GM12878 (cell line): ENCODE measurements at regions not wholly inside any gene's neighbourhood (a gene's known extent, or its start where the extent isn't known, plus 50 kb on each side); places are given as distances from the start of the nearest gene placed in this dataset.

Source experiments
- ATAC-seq: fragments of 200-7000 bp; cut with Tn5 transposase; 3 replicates; pipeline ENCODE4 v1.9.1; 2020; ENCODE audit warnings: mild to moderate bottlenecking, moderate library complexity
- BruUV-seq: library from RNA; stranded (reverse); fragments of 400-500 nt; replicated peaks from 2 replicates; lab custom pipeline; 2021; lab: Mats Ljungman, UMichigan
- CTCF ChIA-PET: fragments of 300-600 bp; sonication (Branson Sonifier 250); formaldehyde crosslinking; extraction: SDS; loops from one replicate; lab custom pipeline; 2021; ENCODE audit warnings: inconsistent platforms; lab: Yijun Ruan, JAX
- POLR2A ChIA-PET: fragments of 350-600 bp; formaldehyde crosslinking; extraction: SDS; loops from one replicate; lab custom pipeline; 2021; ENCODE audit warnings: inconsistent platforms; lab: Charles Lee
- RAD21 ChIA-PET: fragments of 300-600 bp; sonication (Branson Sonifier 250); formaldehyde crosslinking; loops from one replicate; lab custom pipeline; 2023; ENCODE audit warnings: antibody characterized with exemption; ENCODE audit not compliant: unreplicated experiment; lab: Charles Lee
- SMC1A ChIA-PET: fragments of 300-600 bp; sonication (Branson Sonifier 250); formaldehyde crosslinking; loops from one replicate; lab custom pipeline; 2023; ENCODE audit not compliant: unreplicated experiment, uncharacterized antibody; lab: Charles Lee
- DNase-seq: peaks from one replicate; pipeline ENCODE4 v3.0.0-alpha.2; 2011; ENCODE audit warnings: low read depth, low spot score
- FAIRE-seq: peaks from 3 replicates; lab custom pipeline; 2011; peaks lifted over from hg19 to GRCh38; lab: Jason Lieb, UNC
- H2AFZ ChIP-seq: 2 replicates; pipeline ENCODE4 v1.6.0; 2011; ENCODE audit warnings: low read depth, low read length, control low read depth; ENCODE audit not compliant: control insufficient read depth
- H3K27ac ChIP-seq: 2 replicates; pipeline ENCODE4 v1.5.1; 2011; ENCODE audit warnings: control low read depth; ENCODE audit not compliant: control insufficient read depth, insufficient read depth
- H3K27me3 ChIP-seq, 2 experiments: replicated peaks in 1 of 2; 2 replicates each; pipeline versions ENCODE4 v1.6.0 to v1.6.1; 2011; ENCODE audit warnings: low read length in 1 of 2; ENCODE audit not compliant: control insufficient read depth in 2 of 2, insufficient read depth in 2 of 2
- H3K36me3 ChIP-seq, 2 experiments: 2 replicates each; pipeline ENCODE4 v1.5.1; 2011; ENCODE audit warnings: low read length in 1 of 2; ENCODE audit not compliant: control insufficient read depth in 2 of 2, insufficient read depth in 2 of 2
- H3K4me1 ChIP-seq: 2 replicates; pipeline ENCODE4 v1.6.1; 2011; ENCODE audit warnings: mild to moderate bottlenecking, low read length, moderate library complexity, mixed read lengths; ENCODE audit not compliant: control insufficient read depth, insufficient read depth
- H3K4me2 ChIP-seq: 2 replicates; pipeline ENCODE4 v1.6.0; 2011; ENCODE audit warnings: control low read depth; ENCODE audit not compliant: control insufficient read depth, insufficient read depth
- H3K4me3 ChIP-seq: fragments of 200-600 bp; sonication (generic); 2 replicates; pipeline ENCODE4 v1.5.1; 2016
- H3K79me2 ChIP-seq: 2 replicates; pipeline ENCODE4 v1.6.0; 2011; ENCODE audit warnings: low read length; ENCODE audit not compliant: control insufficient read depth, insufficient read depth
- H3K9ac ChIP-seq: 2 replicates; pipeline ENCODE4 v1.8.0; 2011; ENCODE audit warnings: low read length, control low read depth, mixed read lengths; ENCODE audit not compliant: control insufficient read depth, insufficient read depth
- H3K9me3 ChIP-seq: replicated peaks from 3 replicates; pipeline ENCODE4 v1.5.1; 2011; ENCODE audit warnings: mild to moderate bottlenecking, low read length; ENCODE audit not compliant: control insufficient read depth, insufficient read depth
- H4K20me1 ChIP-seq: 2 replicates; pipeline ENCODE4 v1.6.0; 2011; ENCODE audit not compliant: control insufficient read depth, insufficient read depth
- ELK1 ChIP-seq: IDR thresholded peaks from 2 replicates; pipeline ENCODE4 v1.6.1; 2012; ENCODE audit warnings: low read depth, low read length, improper control_type of control experiment
- WGBS: methylation state at CpG from one replicate; pipeline ENCODE4 v1.1.6; 2016; ENCODE audit warnings: low lambda C conversion rate; ENCODE audit not compliant: insufficient replicate concordance, insufficient coverage; ENCODE audit errors: missing lambda C conversion rate; 5-methylcytosine and 5-hydroxymethylcytosine counted together
- in situ Hi-C: fragments of 300-500 bp; cut with MboI; formaldehyde crosslinking; loops from 9 replicates; pipeline ENCODE4 v1.14.3; 2018; ENCODE audit warnings: mixed read lengths
- intact Hi-C: fragments of 100-400 bp; cut with micrococcal nuclease; formaldehyde crosslinking; loops from one replicate; pipeline ENCODE4 v1.14.2; 2022; ENCODE audit not compliant: unreplicated experiment
- TF ChIP-seq, protein P1 (sequence below): fragments of 450-650 bp; IDR thresholded peaks from 2 replicates; pipeline ENCODE4 v1.6.1; 2016; ENCODE audit warnings: mild to moderate bottlenecking, moderate library complexity, borderline replicate concordance

GRCh38 chr13:21758441-21758840 is 87.6 kb downstream of the FGF9 start:
- no peak overlapping the region for H2AFZ ChIP-seq
- no peaks in the 10 kb centered on the region for H3K36me3 ChIP-seq
- no peaks in the 10 kb centered on the region for H3K9me3 ChIP-seq
- POLR2A ChIA-PET = no interaction called here
- no peaks in the 10 kb centered on the region for H3K79me2 ChIP-seq
- ATAC-seq (no peak), DNase-seq (no peak), FAIRE-seq (no peak)
- CTCF ChIA-PET = no interaction called here
- in situ Hi-C loops (no loop called here), intact Hi-C loops (loop anchor here (10.0 kb wide), 1 partner anchor 124 kb away; no protein-coding TSS in a partner anchor)
- TF ChIP-seq, protein P1, sequence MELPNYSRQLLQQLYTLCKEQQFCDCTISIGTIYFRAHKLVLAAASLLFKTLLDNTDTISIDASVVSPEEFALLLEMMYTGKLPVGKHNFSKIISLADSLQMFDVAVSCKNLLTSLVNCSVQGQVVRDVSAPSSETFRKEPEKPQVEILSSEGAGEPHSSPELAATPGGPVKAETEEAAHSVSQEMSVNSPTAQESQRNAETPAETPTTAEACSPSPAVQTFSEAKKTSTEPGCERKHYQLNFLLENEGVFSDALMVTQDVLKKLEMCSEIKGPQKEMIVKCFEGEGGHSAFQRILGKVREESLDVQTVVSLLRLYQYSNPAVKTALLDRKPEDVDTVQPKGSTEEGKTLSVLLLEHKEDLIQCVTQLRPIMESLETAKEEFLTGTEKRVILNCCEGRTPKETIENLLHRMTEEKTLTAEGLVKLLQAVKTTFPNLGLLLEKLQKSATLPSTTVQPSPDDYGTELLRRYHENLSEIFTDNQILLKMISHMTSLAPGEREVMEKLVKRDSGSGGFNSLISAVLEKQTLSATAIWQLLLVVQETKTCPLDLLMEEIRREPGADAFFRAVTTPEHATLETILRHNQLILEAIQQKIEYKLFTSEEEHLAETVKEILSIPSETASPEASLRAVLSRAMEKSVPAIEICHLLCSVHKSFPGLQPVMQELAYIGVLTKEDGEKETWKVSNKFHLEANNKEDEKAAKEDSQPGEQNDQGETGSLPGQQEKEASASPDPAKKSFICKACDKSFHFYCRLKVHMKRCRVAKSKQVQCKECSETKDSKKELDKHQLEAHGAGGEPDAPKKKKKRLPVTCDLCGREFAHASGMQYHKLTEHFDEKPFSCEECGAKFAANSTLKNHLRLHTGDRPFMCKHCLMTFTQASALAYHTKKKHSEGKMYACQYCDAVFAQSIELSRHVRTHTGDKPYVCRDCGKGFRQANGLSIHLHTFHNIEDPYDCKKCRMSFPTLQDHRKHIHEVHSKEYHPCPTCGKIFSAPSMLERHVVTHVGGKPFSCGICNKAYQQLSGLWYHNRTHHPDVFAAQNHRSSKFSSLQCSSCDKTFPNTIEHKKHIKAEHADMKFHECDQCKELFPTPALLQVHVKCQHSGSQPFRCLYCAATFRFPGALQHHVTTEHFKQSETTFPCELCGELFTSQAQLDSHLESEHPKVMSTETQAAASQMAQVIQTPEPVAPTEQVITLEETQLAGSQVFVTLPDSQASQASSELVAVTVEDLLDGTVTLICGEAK = no peak
- TF ChIP-seq ELK1 = no peak
- H3K4me1 ChIP-seq = no peaks in the 10 kb centered on the region
- SMC1A ChIA-PET = no interaction called here
- BruUV-seq = no TSS peak
- H3K4me2 ChIP-seq = no peak overlapping the region
- no peaks in the 10 kb centered on the region for H3K27me3 ChIP-seq
- no peaks in the 10 kb centered on the region for H4K20me1 ChIP-seq
- H3K27ac ChIP-seq = no peak overlapping the region
- no peak overlapping the region for H3K9ac ChIP-seq
- RAD21 ChIA-PET = no interaction called here
- no peak overlapping the region for H3K4me3 ChIP-seq
- WGBS = 25% methylated on average over 5 of the region's 5 CpGs
